ENCODE measurements at regions not wholly inside any gene's neighbourhood (a gene's known extent, or its start where the extent isn't known, plus 50 kb on each side); places are given as distances from the start of the nearest gene placed in this dataset.
"Not testable (repeated sequence)": the region's sequence is repeated elsewhere in the genome, so short reads cannot be mapped to it uniquely, and the experiment has no call there.

- DNase-seq (ENCODE audit: low read depth in 1 of 2, low spot score in 1 of 2): no peak
Measured at GRCh38 chr3:40878464-40878905, 320.8 kb upstream of the CTNNB1 start.

DNA sequence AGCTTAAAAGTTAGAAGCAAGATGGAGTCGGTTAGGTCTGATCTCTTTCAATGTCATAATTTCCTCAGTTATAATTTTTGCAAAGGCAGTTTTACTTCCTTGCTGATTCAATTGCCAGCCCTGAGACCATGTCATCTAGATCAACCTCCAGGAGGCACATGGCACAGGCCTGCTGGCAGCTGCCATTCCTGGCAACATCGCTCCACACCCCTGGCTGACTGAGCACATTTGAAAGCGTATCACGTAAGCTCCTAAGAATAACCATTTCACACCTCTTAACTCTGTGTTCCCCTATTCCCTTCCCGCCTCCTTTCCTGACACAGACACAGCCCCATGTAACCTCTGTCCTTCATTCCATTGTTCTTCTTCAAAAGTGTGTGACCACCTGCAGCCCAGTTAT lies 313.9 kb upstream of the CTNNB1 start:
- DNase-seq (ENCODE audit: low read depth in 1 of 2, low spot score in 1 of 2): no peak

DNA sequence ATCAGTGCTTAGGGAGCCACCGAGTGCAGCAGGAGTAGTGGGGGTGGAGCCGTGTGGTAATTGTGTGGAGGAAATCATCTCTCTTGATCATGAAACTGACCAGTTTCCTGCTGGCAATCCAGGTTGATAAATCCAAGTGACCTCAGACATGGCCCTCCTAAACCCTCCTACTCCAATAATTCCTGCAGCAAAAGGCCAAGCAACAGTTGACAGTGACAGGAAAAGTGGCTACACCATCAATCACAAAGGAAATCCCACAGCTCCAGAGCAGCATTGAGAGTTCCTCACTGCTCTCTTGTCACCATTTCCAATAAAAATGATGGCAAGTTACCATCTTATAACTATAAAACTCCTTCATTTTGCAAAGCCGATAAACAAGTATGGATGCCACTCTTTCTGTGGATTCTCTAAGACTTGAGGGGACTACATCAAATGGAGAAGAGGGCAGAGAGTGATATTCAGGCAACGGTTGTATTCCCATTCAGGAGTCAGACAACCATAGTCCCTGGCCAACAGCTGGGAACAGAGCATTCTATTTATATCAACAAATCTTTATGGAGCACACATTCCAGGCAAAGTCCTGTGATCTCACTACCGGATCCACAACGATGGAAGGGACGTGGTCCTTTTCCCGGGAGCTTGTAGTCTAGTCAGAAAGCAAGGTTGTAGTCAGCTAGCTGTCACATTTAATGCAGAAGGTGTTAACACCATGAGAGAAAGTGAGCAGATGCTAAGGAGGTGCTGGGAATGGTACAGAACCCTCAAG lies 312.5 kb upstream of the CTNNB1 start:
- DNase-seq (ENCODE audit: low read depth in 1 of 2, low spot score in 1 of 2): no peak

GRCh38 chr3:40891186-40891585 lies 308.1 kb upstream of the CTNNB1 start:
- no peak for DNase-seq (ENCODE audit: low read depth in 1 of 2, low spot score in 1 of 2)

DNA sequence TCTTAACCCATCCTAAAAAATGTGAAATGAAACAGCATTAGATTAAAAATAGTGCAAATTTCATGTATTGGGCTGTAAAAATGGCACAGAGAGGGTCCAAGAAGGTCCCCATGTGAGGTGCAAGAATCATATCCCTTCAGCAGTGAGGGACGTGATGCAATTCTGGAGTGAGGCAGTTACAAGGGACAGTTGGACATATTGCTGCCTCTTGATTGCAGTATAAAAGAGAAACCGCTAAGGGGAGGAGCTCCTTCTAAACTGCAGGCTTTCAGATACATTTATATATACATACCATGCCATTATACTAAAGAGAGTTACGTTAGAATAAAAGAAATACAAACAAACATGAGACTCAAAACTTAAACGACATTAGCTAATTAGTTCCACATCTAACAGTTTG lies 304.2 kb upstream of the CTNNB1 start:
- no peak for DNase-seq (ENCODE audit: low read depth in 1 of 2, low spot score in 1 of 2)

DNA sequence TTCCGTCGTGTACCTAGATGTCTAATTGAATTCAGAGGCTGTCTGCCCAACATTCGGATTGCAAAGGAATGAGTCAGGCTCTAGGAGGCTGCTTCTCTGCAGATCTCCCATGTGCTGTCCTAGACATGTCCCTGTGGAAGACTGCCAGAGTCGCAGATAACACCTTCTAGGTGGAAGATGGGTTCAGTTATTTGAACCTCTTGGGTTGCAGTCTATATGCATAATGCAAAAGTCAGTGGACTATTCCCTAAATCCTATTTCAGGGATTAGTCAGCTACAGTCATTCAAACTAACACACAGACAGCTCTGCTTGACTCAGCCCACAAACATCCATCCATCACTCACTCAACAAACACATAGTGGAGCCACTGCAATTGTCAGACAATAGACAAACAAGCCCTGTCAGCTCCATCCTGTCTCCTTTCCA lies 300.0 kb upstream of the CTNNB1 start:
- no peak for DNase-seq (ENCODE audit: low read depth in 1 of 2, low spot score in 1 of 2)

DNA sequence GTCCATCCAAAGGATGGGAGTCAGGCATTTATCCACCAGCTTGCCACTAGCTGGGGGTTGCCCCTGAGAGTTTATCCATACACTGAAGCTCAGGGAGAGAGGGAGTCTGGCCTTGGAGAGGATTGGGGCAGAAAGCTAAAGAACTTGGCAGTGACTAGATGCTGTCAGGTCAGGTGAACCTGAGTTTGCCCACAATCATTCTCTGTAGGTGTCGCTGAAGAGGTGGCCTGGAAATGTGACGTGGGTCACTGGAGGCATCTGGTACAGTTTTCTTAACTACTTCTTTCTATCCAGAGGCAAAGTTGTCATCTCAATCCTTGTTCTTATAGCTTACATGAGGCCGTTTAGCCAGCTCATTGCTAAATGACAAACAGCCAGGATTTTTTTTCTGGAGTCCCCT lies 298.0 kb upstream of the CTNNB1 start:
- DNase-seq (ENCODE audit: low read depth in 1 of 2, low spot score in 1 of 2): no peak

- no peak for DNase-seq (ENCODE audit: low read depth in 1 of 2, low spot score in 1 of 2)
Measured at GRCh38 chr3:40901796-40902195, 297.5 kb upstream of the CTNNB1 start.

DNA sequence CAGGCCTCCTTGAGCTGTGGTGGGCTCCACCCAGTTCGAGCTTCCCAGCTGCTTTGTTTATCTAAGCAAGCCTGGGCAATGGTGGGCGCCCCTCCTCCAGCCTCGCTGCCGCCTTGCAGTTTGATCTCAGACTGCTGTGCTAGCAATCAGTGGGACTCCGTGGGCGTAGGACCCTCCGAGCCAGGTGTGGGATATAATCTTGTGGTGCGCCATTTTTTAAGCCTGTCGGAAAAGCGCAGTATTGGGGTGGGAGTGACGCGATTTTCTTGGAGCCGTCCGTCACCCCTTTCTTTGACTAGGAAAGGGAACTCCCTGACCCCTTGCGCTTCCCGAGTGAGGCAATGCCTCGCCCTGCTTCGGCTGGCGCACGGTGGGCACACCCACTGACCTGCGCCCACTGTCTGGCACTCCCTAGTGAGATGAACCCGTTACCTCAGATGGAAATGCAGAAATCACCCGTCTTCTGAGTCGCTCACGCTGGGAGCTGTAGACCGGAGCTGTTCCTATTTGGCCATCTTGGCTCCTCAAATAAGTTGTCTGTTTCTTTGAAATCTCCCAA lies 291.3 kb upstream of the CTNNB1 start:
- DNase-seq (ENCODE audit: low read depth in 1 of 2, low spot score in 1 of 2): not testable (repeated sequence)

DNA sequence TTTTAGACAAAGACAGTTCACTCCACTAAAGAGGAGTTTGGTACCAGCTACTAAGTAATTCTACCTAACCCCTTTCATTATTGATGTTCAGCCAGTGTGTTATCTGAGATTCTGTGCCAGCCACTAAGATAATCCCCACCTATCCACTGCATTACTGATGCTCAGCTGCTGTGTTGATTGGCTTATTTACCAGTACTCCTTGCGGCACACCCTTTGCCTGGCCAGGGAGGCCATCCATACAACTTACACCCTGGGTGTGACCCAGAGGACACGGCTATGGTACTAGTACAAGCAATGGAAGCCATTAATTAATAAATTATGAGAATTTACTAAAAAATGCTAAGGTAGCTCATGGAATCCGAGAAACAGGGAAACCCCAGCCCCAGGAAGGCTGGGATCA lies 290.7 kb upstream of the CTNNB1 start:
- no peak for DNase-seq (ENCODE audit: low read depth in 1 of 2, low spot score in 1 of 2)

DNA sequence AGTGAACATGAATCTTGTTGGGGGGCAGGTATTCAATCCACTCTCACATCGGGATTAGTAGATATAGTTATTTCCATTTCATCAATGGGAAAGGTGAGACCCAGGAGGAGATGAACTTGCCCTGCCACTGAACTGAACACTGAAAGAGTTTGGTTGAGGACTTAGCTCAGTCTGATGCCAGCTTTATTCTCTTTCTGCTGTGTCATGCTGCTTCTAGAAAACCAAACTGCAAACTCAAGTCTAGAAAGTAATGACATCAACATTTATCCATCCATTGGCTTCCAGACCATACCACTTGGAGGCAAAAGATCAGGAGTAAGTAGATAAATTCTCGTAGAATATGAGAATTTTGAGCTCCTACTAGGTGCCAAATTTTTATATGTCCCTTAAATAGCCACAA lies 288.0 kb upstream of the CTNNB1 start:
- DNase-seq (ENCODE audit: low read depth in 1 of 2, low spot score in 1 of 2): no peak

DNA sequence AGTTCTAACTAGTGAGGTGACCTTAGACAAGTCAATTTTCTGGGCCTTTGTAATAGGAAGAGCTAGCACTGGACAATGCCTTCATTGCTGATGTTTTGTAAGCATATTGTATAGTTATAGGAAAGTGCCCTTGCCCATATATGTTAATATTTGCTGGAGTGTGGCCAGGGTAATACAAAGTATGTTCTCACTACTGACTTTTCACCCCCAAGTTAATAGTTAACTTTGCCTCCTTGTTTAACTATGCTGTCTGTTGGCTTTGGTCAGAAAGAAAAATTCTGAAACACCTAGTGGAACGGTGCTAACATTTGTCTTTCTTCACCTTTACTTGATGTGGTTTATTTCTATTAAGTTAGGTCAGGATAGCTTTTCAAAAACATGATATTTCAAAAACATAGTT lies 287.4 kb upstream of the CTNNB1 start:
- DNase-seq (ENCODE audit: low read depth in 1 of 2, low spot score in 1 of 2): no peak

DNA sequence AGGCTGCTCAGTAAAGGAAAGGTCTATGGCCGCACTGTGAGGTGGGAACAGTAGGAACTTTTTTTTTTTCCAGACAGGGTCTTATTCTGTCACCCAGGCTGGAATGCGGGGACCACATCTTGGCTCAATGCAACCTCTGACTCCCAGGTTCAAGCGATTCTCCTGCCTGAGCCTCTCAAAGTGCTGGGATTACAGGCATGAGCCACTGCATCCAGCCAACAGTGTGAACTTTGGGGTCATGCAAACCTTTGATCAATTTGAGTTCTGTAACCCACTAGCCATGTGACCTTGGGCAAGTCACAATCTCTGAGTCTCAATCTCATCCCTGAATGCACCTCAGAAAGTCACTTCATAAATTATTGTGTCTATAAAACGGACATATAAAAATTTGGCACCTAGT lies 286.8 kb upstream of the CTNNB1 start:
- no peak for DNase-seq (ENCODE audit: low read depth in 1 of 2, low spot score in 1 of 2)

DNA sequence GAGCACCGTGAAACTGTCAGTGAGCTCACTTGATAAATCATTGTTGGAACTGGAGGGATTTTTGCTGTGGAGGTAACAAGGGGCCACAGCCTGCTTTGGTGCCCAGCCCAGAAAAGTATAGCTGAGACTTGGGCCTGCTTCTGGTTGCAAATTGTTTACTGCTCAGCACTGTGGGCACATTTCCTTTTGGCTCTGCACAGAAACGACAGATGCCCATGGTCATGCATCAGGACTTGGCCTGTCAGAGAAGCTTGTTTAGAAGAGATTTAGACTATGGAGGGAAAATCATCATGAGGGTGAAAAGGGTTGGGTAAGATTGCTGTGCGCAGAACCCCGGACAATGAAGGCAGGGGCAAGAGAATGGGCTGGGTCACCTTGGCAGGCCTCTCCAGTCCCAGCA lies 286.1 kb upstream of the CTNNB1 start:
- no peak for DNase-seq (ENCODE audit: low read depth in 1 of 2, low spot score in 1 of 2)

DNA sequence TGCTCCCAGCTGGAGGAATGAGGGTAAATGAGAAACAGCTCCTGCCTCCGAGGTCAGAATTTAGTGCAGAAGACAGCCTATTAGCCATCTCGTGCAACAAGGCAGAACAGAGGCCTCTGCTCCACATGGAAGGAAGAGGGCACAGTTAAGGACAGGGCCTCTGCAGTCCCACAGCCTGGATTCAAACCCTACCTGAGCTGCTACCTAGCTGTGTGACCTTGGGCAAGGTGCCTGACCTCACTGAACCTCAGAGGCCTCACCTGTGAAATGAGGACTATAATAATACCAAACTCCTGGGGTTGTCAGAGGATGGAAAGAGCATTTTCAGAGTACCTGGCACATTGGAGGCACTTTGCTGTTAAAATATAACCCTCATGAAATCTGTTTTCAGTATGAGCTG lies 285.7 kb upstream of the CTNNB1 start:
- DNase-seq (ENCODE audit: low read depth in 1 of 2, low spot score in 1 of 2): no peak

DNA sequence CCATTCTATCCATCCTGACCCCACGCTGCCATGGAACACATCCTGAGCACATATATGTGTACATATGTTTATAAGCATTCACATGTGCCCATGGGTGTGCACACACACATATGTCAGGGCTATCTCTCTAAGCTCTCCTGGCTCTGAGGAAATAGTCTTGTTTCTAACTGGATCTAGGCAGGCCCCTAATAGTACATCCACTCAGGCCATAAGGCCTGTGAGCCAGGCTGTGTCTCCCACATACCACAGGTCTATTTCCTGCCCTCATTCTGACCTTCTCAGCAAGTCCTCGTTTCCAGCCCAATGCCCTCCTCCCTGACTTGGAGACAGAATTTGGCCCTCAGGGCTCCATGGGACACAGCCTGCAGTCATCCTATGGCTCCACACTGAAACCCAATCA lies 284.8 kb upstream of the CTNNB1 start:
- no peak for DNase-seq (ENCODE audit: low read depth in 1 of 2, low spot score in 1 of 2)

- no peak for DNase-seq (ENCODE audit: low read depth in 1 of 2, low spot score in 1 of 2)
Measured at GRCh38 chr3:40915346-40915865, 283.9 kb upstream of the CTNNB1 start.

- DNase-seq (ENCODE audit: low read depth in 1 of 2, low spot score in 1 of 2): no peak
Measured at GRCh38 chr3:40920041-40920440, 279.3 kb upstream of the CTNNB1 start.

GRCh38 chr3:40921251-40921650 lies 278.1 kb upstream of the CTNNB1 start:
- no peak for DNase-seq (ENCODE audit: low read depth in 1 of 2, low spot score in 1 of 2)

GRCh38 chr3:40923143-40923542 lies 276.2 kb upstream of the CTNNB1 start:
- no peak for DNase-seq (ENCODE audit: low read depth in 1 of 2, low spot score in 1 of 2)

GRCh38 chr3:40923651-40924050 lies 275.7 kb upstream of the CTNNB1 start:
- no peak for DNase-seq (ENCODE audit: low read depth in 1 of 2, low spot score in 1 of 2)

GRCh38 chr3:40924559-40925141 lies 274.7 kb upstream of the CTNNB1 start:
- no peak for DNase-seq (ENCODE audit: low read depth in 1 of 2, low spot score in 1 of 2)
